GM18499 (cell line): ENCODE measurements at regions not wholly inside any gene's neighbourhood (a gene's known extent, or its start where the extent isn't known, plus 50 kb on each side); places are given as distances from the start of the nearest gene placed in this dataset.
"Not testable (repeated sequence)": the region's sequence is repeated elsewhere in the genome, so short reads cannot be mapped to it uniquely, and the experiment has no call there.

ENCODE experiments used
- ATAC-seq: cut with Tn5 transposase; IDR thresholded peaks from one replicate; pipeline ENCODE4 v1.9.1; 2021; ENCODE audit warnings: moderate number of reproducible peaks; ENCODE audit not compliant: insufficient read depth, unreplicated experiment

DNA sequence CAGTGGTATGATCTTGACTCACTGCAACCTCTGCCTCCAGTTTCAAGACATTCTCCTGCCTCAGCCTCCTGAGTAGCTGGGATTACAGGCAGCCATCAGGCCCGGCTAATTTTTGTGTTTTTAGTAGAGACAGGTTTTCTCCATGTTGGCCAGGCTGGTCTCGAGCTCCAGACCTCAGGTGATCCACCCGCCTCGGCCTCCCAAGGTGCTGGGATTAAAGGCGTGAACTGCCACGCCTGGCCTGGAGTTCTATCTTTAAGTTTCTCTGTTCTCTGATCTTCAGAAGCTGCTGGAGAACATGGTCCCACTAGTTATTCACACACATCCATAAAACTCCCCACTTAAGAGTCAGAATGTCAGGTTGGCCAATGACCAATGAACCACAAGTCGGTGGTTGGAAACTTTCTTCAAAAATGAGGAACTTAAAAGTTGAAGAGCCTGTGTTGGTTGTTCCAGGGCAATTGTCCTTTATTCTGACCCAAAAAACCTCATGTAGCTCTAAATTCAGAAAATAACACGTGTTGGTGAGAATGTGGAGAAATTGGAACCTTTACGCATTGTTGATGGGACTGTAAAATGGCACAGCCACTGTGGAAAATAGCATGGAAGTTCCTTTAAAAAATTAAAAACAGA is 55.9 kb upstream of the PIK3CB start:
- peak; percentile 47 for ATAC-seq

DNA sequence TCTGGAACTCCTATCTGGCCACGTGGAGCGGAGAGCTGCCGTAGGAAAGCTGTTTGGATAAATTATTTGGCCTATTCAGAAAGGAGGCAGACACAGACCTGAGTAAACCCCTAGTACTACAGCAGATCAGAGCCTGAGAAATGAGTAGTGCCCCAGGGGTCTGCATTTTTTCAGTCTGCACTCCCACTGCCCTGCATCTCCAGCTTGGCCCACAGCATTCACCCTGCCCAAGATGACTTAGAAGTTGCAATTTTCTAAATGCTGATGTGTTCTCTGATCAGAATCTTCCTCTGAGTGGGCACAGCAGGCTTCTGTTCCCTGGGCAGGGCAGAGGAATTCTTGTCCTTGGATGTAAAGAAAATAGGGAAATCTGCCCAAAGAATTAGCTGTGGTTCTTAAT is 55.1 kb upstream of the PIK3CB start:
- no peak for ATAC-seq

DNA sequence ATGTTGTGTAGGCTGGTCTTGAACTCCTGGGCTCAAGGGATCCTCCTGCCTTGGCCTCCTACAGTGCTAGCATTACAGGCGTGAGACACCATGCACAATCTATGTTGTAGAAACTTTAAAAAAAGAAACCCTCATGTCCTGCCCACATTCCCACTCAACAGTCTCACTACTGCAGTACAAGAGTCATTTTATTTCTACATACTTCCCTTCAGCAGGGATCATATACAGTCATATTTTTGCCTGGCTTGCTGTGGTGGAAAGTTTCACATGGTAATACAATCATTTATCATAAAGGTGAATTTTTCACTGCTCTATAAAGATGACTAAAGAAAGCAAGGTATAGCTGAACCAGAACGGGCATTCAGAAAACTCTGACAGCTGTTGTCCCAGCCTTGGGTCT is 53.8 kb upstream of the PIK3CB start:
- ATAC-seq = no peak

DNA sequence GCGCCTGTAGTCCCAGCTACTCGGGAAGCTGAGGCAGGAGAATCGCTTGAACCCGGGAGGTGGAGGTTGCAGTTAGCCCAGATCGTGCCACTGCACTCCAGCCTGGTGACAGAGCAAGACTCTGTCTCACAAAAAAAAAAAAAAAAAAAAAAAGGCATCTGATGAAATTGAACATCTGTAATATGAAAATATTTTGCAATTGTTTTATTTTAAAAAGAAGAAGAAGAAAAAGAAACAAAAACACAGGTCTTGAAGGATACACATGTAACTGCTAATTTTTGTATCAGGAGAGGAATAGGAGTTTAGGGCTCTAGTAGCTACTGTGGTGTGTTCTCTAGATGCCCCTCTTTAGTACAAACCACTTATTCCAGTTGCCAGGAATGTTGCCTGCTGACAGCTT is 51.4 kb upstream of the PIK3CB start:
- ATAC-seq = not testable (repeated sequence)
